Kidney (tissue), 13 donors: ENCODE measurements at regions not wholly inside any gene's neighbourhood (a gene's known extent, or its start where the extent isn't known, plus 50 kb on each side); places are given as distances from the start of the nearest gene placed in this dataset.
"Not testable (repeated sequence)": the region's sequence is repeated elsewhere in the genome, so short reads cannot be mapped to it uniquely, and the experiment has no call there.

Experiments
- DNase-seq, 5 donors: peaks; one replicate each; pipeline ENCODE4 v3.0.0-alpha.2; 2013 to 2020
- FAIRE-seq: peaks from 2 replicates; lab custom pipeline; 2012; peaks lifted over from hg19 to GRCh38; lab: Jason Lieb, UNC
- H3K27ac ChIP-seq, 2 donors: one replicate each; pipeline ENCODE4 v1.7.0; 2013; ENCODE audit warnings: low read depth in 2 of 2, low read length in 2 of 2, inconsistent platforms in 1 of 2
- H3K27me3 ChIP-seq: one replicate; pipeline ENCODE4 v1.7.1; 2013; ENCODE audit warnings: low read length, inconsistent platforms; ENCODE audit not compliant: control insufficient read depth, insufficient read depth
- H3K36me3 ChIP-seq, 3 donors: one replicate each; pipeline versions ENCODE4 v1.7.0 to v1.7.1; 2013; ENCODE audit warnings: low read length in 3 of 3, control low read depth in 1 of 3, inconsistent platforms in 1 of 3; ENCODE audit not compliant: insufficient read depth in 3 of 3, control insufficient read depth in 2 of 3
- H3K4me1 ChIP-seq, 3 donors: one replicate each; pipeline versions ENCODE4 v1.7.0 to v1.7.1; 2013; ENCODE audit warnings: low read length in 3 of 3, inconsistent platforms in 1 of 3, low read depth in 1 of 3; ENCODE audit not compliant: control insufficient read depth in 2 of 3, insufficient read depth in 2 of 3
- H3K4me3 ChIP-seq, 3 donors: one replicate each; pipeline versions ENCODE4 v1.7.0 to v1.8.1; 2013; ENCODE audit warnings: low read length in 3 of 3, control low read depth in 1 of 3, inconsistent platforms in 1 of 3
- H3K9ac ChIP-seq, 3 donors: one replicate each; pipeline versions ENCODE4 v1.7.0 to v1.7.1; 2013; ENCODE audit warnings: low read length in 3 of 3, control low read depth in 1 of 3, inconsistent platforms in 1 of 3
- H3K9me3 ChIP-seq, 3 donors: one replicate each; pipeline versions ENCODE4 v1.7.0 to v1.7.1; 2013; ENCODE audit warnings: low read length in 3 of 3, control low read depth in 1 of 3, inconsistent platforms in 1 of 3; ENCODE audit not compliant: control insufficient read depth in 2 of 3, insufficient read depth in 1 of 3
- CTCF ChIP-seq: IDR thresholded peaks from 3 replicates; pipeline ENCODE4 v1.5.1; 2012; ENCODE audit warnings: mild to moderate bottlenecking, moderate library complexity, borderline replicate concordance; ENCODE audit not compliant: insufficient read depth; ENCODE audit errors: extremely low read depth
- intact Hi-C: fragments of 100-400 bp; cut with DNase I; formaldehyde crosslinking; loops from one replicate; pipeline ENCODE4 v1.11.1; 2022
- donor health status: control.
- donor health status: control.
- donor health status: control.
- donor health status: control.
- donor health status: control.
- donor health status: DM: yes; HTN: yes; CAD: no.
- donor health status: Normal renal cell carcinoma (clear cell type).

DNA sequence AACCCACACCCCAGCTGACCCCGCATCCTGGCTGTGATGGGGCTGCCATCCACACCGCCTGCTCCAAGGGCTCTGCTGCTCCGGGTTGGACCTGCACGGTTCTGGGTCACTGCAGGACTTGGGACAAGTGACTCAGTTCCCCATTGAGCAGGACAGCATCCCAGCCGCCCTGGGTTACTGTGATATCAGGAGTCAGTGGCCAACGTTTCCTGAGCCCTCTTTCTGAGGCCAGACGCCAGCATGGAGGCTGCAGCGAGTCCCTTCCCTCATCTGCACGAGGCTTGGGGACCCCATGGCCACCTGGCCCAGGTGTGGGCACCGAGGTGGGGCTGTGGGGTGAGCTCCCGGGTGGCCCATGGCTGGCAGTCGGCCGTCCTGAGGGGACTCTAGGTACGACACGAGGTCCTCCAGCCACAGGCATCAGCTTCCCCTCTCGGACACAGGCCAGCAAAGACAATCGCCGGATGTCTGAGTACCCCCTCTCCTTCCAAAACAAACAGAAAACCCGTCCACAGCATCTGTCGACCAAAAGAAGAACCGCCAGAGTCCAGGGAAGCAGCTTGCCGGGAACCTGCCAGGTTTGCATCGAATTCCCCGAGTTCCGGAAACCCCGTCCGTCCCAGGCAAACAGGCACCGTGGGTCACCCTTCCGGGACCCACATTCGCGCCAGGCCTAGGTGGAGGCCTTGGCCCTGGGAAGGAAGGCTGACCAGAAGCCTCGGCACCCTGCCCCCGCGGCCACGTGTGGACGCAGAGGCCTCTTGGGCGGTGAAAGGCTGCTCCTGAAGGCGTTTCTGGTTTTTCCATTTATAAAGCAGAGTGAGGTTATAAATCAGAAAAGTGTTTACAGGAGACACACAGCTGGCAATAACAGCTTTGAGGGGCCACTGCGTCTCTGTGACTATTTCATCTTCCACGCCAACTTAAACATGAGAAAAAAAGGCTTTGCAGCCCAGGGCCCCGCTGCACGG, 136.0 kb downstream of the FAM53A start:
- no peaks in the 10 kb centered on the region for H3K9me3 ChIP-seq
- TF ChIP-seq CTCF, result no peak
- FAIRE-seq (no peak), DNase-seq (peak in 2 of 5 donors; percentile 65 to 85)
- H3K27me3 ChIP-seq, result no peaks in the 10 kb centered on the region
- no peaks in the 10 kb centered on the region for H3K36me3 ChIP-seq
- no peak overlapping the region for H3K9ac ChIP-seq
- peak overlapping the region in 2 of 3 donors; percentile 28 to 39 for H3K4me3 ChIP-seq
- H3K27ac ChIP-seq, result peak overlapping the region in 1 of 2 donors; percentile 67
- peaks cover 0 to 9% (median 0%) of the 10 kb centered on the region in 3 donors for H3K4me1 ChIP-seq
- intact Hi-C loops, result no loop called here

- Histone ChIP-seq H3K4me3 (no peak overlapping the region), H3K36me3 (no peaks in the 10 kb centered on the region), H3K9me3 (no peaks in the 10 kb centered on the region), H3K27ac (peak overlapping the region in 1 of 2 donors; percentile 67), H3K9ac (no peak overlapping the region), H3K27me3 (no peaks in the 10 kb centered on the region), H3K4me1 (peaks cover 0 to 9% (median 0%) of the 10 kb centered on the region in 3 donors)
- no peak for TF ChIP-seq CTCF
- DNase-seq (peak in 1 of 5 donors; percentile 54), FAIRE-seq (no peak)
- intact Hi-C loops, result no loop called here
These were observed 136.8 kb downstream of the FAM53A start for GRCh38 chr4:1547131-1547855.

- Histone ChIP-seq H3K27ac (peak overlapping the region in 1 of 2 donors; percentile 53), H3K4me3 (no peak overlapping the region), H3K9me3 (no peaks in the 10 kb centered on the region), H3K9ac (no peak overlapping the region), H3K27me3 (no peaks in the 10 kb centered on the region), H3K4me1 (peaks cover 0 to 9% (median 0%) of the 10 kb centered on the region in 3 donors), H3K36me3 (no peaks in the 10 kb centered on the region)
- TF ChIP-seq CTCF, result no peak
- FAIRE-seq (no peak), DNase-seq (peak in 1 of 5 donors; percentile 63)
- intact Hi-C loops, result no loop called here
These were observed 138.6 kb upstream of the NKX1-1 start for GRCh38 chr4:1544861-1545281.

DNA sequence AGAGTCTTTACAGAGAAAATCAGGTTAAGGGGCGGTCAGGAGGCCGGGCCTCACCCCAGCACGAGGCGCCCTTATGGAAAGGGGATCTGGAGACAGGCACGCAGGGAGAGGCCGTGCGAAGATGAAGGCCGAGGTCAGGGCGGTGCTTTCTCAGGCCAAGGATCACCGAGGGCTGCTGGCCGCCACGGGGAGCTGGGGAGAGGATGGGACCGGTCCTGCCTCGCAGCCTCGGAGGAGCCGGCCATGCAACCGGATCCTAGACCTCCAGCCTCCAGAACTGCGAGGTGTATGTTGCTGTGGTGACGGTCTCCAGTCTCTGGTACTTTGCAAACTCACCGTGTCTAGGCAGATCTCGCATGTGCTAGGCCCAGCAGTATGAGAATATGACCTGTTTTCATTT, 138.2 kb upstream of the NKX1-1 start:
- peak overlapping the region in 1 of 2 donors; percentile 53 for H3K27ac ChIP-seq
- H3K4me1 ChIP-seq, H3K9me3 ChIP-seq, H3K9ac ChIP-seq, intact Hi-C loops, H3K4me3 ChIP-seq, H3K36me3 ChIP-seq, H3K27me3 ChIP-seq, FAIRE-seq: not testable (repeated sequence)
- peak in 1 of 5 donors; percentile 60 for DNase-seq
